PC-9 (cell line): ENCODE measurements at regions not wholly inside any gene's neighbourhood (a gene's known extent, or its start where the extent isn't known, plus 50 kb on each side); places are given as distances from the start of the nearest gene placed in this dataset.

Experiments used
- BruUV-seq: library from RNA; stranded (reverse); fragments of 400-500 nt; replicated peaks from 2 replicates; lab custom pipeline; 2021; lab: Mats Ljungman, UMichigan
- CTCF ChIA-PET: fragments of 300-600 bp; sonication (Branson Sonifier 250); formaldehyde crosslinking; loops from one replicate; lab custom pipeline; 2022; ENCODE audit warnings: antibody characterized with exemption; lab: Charles Lee
- POLR2A ChIA-PET: fragments of 300-600 bp; sonication (Branson Sonifier 250); formaldehyde crosslinking; loops from one replicate; lab custom pipeline; 2022; ENCODE audit warnings: antibody characterized with exemption; ENCODE audit not compliant: unreplicated experiment; lab: Charles Lee
- DNase-seq, 2 experiments: peaks; one replicate each; pipeline versions ENCODE4 v3.0.0 to v3.0.0-alpha.2; 2015 to 2022; ENCODE audit warnings: mixed read lengths in 1 of 2
- H2AFZ ChIP-seq: fragments of 200-600 bp; sonication (generic); 2 replicates; pipeline ENCODE4 v1.8.1; 2017; ENCODE audit warnings: antibody characterized with exemption
- H3F3A ChIP-seq: fragments of 200-600 bp; sonication (generic); 2 replicates; pipeline ENCODE4 v1.8.1; 2017; ENCODE audit warnings: antibody characterized with exemption, mild to moderate bottlenecking, low read depth; ENCODE audit not compliant: insufficient read depth
- H3K27ac ChIP-seq: fragments of 200-600 bp; sonication (generic); 2 replicates; pipeline ENCODE4 v1.6.1; 2016; ENCODE audit warnings: mixed run types
- H3K27me3 ChIP-seq: fragments of 200-600 bp; sonication (generic); 2 replicates; pipeline ENCODE4 v1.6.1; 2016; ENCODE audit warnings: low read depth, mixed run types; ENCODE audit not compliant: insufficient read depth
- H3K36me3 ChIP-seq: fragments of 200-600 bp; sonication (generic); 2 replicates; pipeline ENCODE4 v1.6.1; 2016; ENCODE audit warnings: low read depth, mixed run types
- H3K4me1 ChIP-seq: fragments of 200-600 bp; sonication (generic); replicated peaks from 2 replicates; pipeline ENCODE4 v1.6.1; 2016; ENCODE audit warnings: mixed run types; ENCODE audit not compliant: insufficient read depth
- H3K4me2 ChIP-seq: fragments of 200-600 bp; sonication (generic); 2 replicates; pipeline ENCODE4 v1.6.1; 2017; ENCODE audit warnings: mixed run types
- H3K4me3 ChIP-seq: fragments of 200-600 bp; sonication (generic); 2 replicates; pipeline ENCODE4 v1.6.1; 2016; ENCODE audit warnings: mixed run types
- H3K79me2 ChIP-seq: fragments of 200-600 bp; sonication (generic); 2 replicates; pipeline ENCODE4 v1.6.1; 2017; ENCODE audit warnings: low read depth, mixed run types
- H3K9me2 ChIP-seq: fragments of 200-600 bp; sonication (generic); 2 replicates; pipeline ENCODE4 v1.8.1; 2017; ENCODE audit warnings: mild to moderate bottlenecking; ENCODE audit not compliant: insufficient read depth
- H3K9me3 ChIP-seq: fragments of 200-600 bp; sonication (generic); 2 replicates; pipeline ENCODE4 v1.8.1; 2016; ENCODE audit warnings: low read depth; ENCODE audit not compliant: insufficient read depth
- H4K20me1 ChIP-seq: fragments of 200-600 bp; sonication (generic); 2 replicates; pipeline ENCODE4 v1.8.1; 2017; ENCODE audit not compliant: insufficient read depth
- CTCF ChIP-seq: fragments of 200-600 bp; sonication (generic); conservative IDR thresholded peaks from 2 replicates; pipeline ENCODE4 v1.6.1; 2017; ENCODE audit warnings: mixed run types, antibody characterized with exemption, mild to moderate bottlenecking, moderate library complexity
- EZH2 ChIP-seq: fragments of 200-600 bp; sonication (generic); IDR thresholded peaks from 2 replicates; pipeline ENCODE4 v1.8.0; 2017; ENCODE audit warnings: antibody characterized with exemption, low read depth
- intact Hi-C: fragments of 100-400 bp; cut with micrococcal nuclease; formaldehyde crosslinking; loops from one replicate; pipeline ENCODE4 v1.10.0; 2022; ENCODE audit not compliant: unreplicated experiment

GRCh38 chr3:107962946-107963345 is 127.9 kb downstream of the CD47 start:
- H3K9me3 ChIP-seq, result 0 out of 2 replicates have a peak, but pooled peaks cover 8% of the 10 kb centered on the region
- H3K27ac ChIP-seq, result no peak overlapping the region
- H3F3A ChIP-seq, result no peaks in the 10 kb centered on the region
- no peak overlapping the region for H2AFZ ChIP-seq
- H4K20me1 ChIP-seq, result no peaks in the 10 kb centered on the region
- no peaks in the 10 kb centered on the region for H3K9me2 ChIP-seq
- H3K27me3 ChIP-seq, result no peaks in the 10 kb centered on the region
- H3K4me2 ChIP-seq, result no peak overlapping the region
- no peak overlapping the region for H3K4me3 ChIP-seq
- H3K4me1 ChIP-seq, result peaks cover 13% of the 10 kb centered on the region
- POLR2A ChIA-PET, result interaction anchor here (0.5 kb wide), 1 partner anchor 38 kb away, joined by 3 read pairs; no protein-coding TSS in a partner anchor
- no TSS peak for BruUV-seq
- DNase-seq, result peak; percentile 33 to 62
- no peaks in the 10 kb centered on the region for H3K36me3 ChIP-seq
- CTCF ChIA-PET, result no interaction called here
- H3K79me2 ChIP-seq, result no peaks in the 10 kb centered on the region
- intact Hi-C loops, result no loop called here
- TF ChIP-seq CTCF (no peak), EZH2 (no peak)

GRCh38 chr3:107962037-107962436 is 128.8 kb downstream of the CD47 start:
- Histone ChIP-seq H3K27ac (no peak overlapping the region), H3F3A (no peaks in the 10 kb centered on the region), H3K4me1 (peaks cover 13% of the 10 kb centered on the region), H3K9me2 (no peaks in the 10 kb centered on the region), H3K79me2 (no peaks in the 10 kb centered on the region), H4K20me1 (no peaks in the 10 kb centered on the region), H3K36me3 (no peaks in the 10 kb centered on the region), H3K27me3 (no peaks in the 10 kb centered on the region), H3K9me3 (0 out of 2 replicates have a peak, but pooled peaks cover 8% of the 10 kb centered on the region), H3K4me3 (no peak overlapping the region), H2AFZ (no peak overlapping the region), H3K4me2 (no peak overlapping the region)
- ChIA-PET CTCF (no interaction called here), POLR2A (no interaction called here)
- BruUV-seq, result no TSS peak
- no peak for DNase-seq
- no peak for TF ChIP-seq EZH2
- TF ChIP-seq CTCF, result no peak
- intact Hi-C loops, result no loop called here

GRCh38 chr3:107959550-107960154 is 131.2 kb downstream of the CD47 start:
- no peak for TF ChIP-seq CTCF
- TF ChIP-seq EZH2, result no peak
- Histone ChIP-seq H3K4me2 (no peak overlapping the region), H3K36me3 (no peaks in the 10 kb centered on the region), H3K4me3 (no peak overlapping the region), H3F3A (no peaks in the 10 kb centered on the region), H3K27ac (no peak overlapping the region), H3K9me2 (no peaks in the 10 kb centered on the region), H4K20me1 (no peaks in the 10 kb centered on the region), H3K79me2 (no peaks in the 10 kb centered on the region), H3K9me3 (0 out of 2 replicates have a peak, but pooled peaks cover 8% of the 10 kb centered on the region), H2AFZ (no peak overlapping the region), H3K27me3 (no peaks in the 10 kb centered on the region), H3K4me1 (peaks cover 19% of the 10 kb centered on the region)
- no peak for DNase-seq
- intact Hi-C loops, result no loop called here
- POLR2A ChIA-PET, result interaction anchor here (0.7 kb wide), 1 partner anchor 119 kb away, joined by 6 read pairs; no protein-coding TSS in a partner anchor
- no TSS peak for BruUV-seq
- CTCF ChIA-PET, result no interaction called here
